PC-9 (cell line): ENCODE measurements at regions not wholly inside any gene's neighbourhood (a gene's known extent, or its start where the extent isn't known, plus 50 kb on each side); places are given as distances from the start of the nearest gene placed in this dataset.

ENCODE experiments used
- BruUV-seq: library from RNA; stranded (reverse); fragments of 400-500 nt; replicated peaks from 2 replicates; lab custom pipeline; 2021; lab: Mats Ljungman, UMichigan
- CTCF ChIA-PET: fragments of 300-600 bp; sonication (Branson Sonifier 250); formaldehyde crosslinking; loops from one replicate; lab custom pipeline; 2022; ENCODE audit warnings: antibody characterized with exemption; lab: Charles Lee
- POLR2A ChIA-PET: fragments of 300-600 bp; sonication (Branson Sonifier 250); formaldehyde crosslinking; loops from one replicate; lab custom pipeline; 2022; ENCODE audit warnings: antibody characterized with exemption; ENCODE audit not compliant: unreplicated experiment; lab: Charles Lee
- DNase-seq, 2 experiments: peaks; one replicate each; pipeline versions ENCODE4 v3.0.0 to v3.0.0-alpha.2; 2015 to 2022; ENCODE audit warnings: mixed read lengths in 1 of 2
- H2AFZ ChIP-seq: fragments of 200-600 bp; sonication (generic); 2 replicates; pipeline ENCODE4 v1.8.1; 2017; ENCODE audit warnings: antibody characterized with exemption
- H3F3A ChIP-seq: fragments of 200-600 bp; sonication (generic); 2 replicates; pipeline ENCODE4 v1.8.1; 2017; ENCODE audit warnings: antibody characterized with exemption, mild to moderate bottlenecking, low read depth; ENCODE audit not compliant: insufficient read depth
- H3K27ac ChIP-seq: fragments of 200-600 bp; sonication (generic); 2 replicates; pipeline ENCODE4 v1.6.1; 2016; ENCODE audit warnings: mixed run types
- H3K27me3 ChIP-seq: fragments of 200-600 bp; sonication (generic); 2 replicates; pipeline ENCODE4 v1.6.1; 2016; ENCODE audit warnings: low read depth, mixed run types; ENCODE audit not compliant: insufficient read depth
- H3K36me3 ChIP-seq: fragments of 200-600 bp; sonication (generic); 2 replicates; pipeline ENCODE4 v1.6.1; 2016; ENCODE audit warnings: low read depth, mixed run types
- H3K4me1 ChIP-seq: fragments of 200-600 bp; sonication (generic); replicated peaks from 2 replicates; pipeline ENCODE4 v1.6.1; 2016; ENCODE audit warnings: mixed run types; ENCODE audit not compliant: insufficient read depth
- H3K4me2 ChIP-seq: fragments of 200-600 bp; sonication (generic); 2 replicates; pipeline ENCODE4 v1.6.1; 2017; ENCODE audit warnings: mixed run types
- H3K4me3 ChIP-seq: fragments of 200-600 bp; sonication (generic); 2 replicates; pipeline ENCODE4 v1.6.1; 2016; ENCODE audit warnings: mixed run types
- H3K79me2 ChIP-seq: fragments of 200-600 bp; sonication (generic); 2 replicates; pipeline ENCODE4 v1.6.1; 2017; ENCODE audit warnings: low read depth, mixed run types
- H3K9me2 ChIP-seq: fragments of 200-600 bp; sonication (generic); 2 replicates; pipeline ENCODE4 v1.8.1; 2017; ENCODE audit warnings: mild to moderate bottlenecking; ENCODE audit not compliant: insufficient read depth
- H3K9me3 ChIP-seq: fragments of 200-600 bp; sonication (generic); 2 replicates; pipeline ENCODE4 v1.8.1; 2016; ENCODE audit warnings: low read depth; ENCODE audit not compliant: insufficient read depth
- H4K20me1 ChIP-seq: fragments of 200-600 bp; sonication (generic); 2 replicates; pipeline ENCODE4 v1.8.1; 2017; ENCODE audit not compliant: insufficient read depth
- EZH2 ChIP-seq: fragments of 200-600 bp; sonication (generic); IDR thresholded peaks from 2 replicates; pipeline ENCODE4 v1.8.0; 2017; ENCODE audit warnings: antibody characterized with exemption, low read depth
- intact Hi-C: fragments of 100-400 bp; cut with micrococcal nuclease; formaldehyde crosslinking; loops from one replicate; pipeline ENCODE4 v1.10.0; 2022; ENCODE audit not compliant: unreplicated experiment
- TF ChIP-seq, protein P1 (sequence below): fragments of 200-600 bp; sonication (generic); conservative IDR thresholded peaks from 2 replicates; pipeline ENCODE4 v1.6.1; 2017; ENCODE audit warnings: mixed run types, antibody characterized with exemption, mild to moderate bottlenecking, moderate library complexity

GRCh38 chr18:56391931-56392590 lies 246.3 kb downstream of the TXNL1 start:
- CTCF ChIA-PET: no interaction called here
- no peak for DNase-seq
- H3K9me3 ChIP-seq: no peaks in the 10 kb centered on the region

DNA sequence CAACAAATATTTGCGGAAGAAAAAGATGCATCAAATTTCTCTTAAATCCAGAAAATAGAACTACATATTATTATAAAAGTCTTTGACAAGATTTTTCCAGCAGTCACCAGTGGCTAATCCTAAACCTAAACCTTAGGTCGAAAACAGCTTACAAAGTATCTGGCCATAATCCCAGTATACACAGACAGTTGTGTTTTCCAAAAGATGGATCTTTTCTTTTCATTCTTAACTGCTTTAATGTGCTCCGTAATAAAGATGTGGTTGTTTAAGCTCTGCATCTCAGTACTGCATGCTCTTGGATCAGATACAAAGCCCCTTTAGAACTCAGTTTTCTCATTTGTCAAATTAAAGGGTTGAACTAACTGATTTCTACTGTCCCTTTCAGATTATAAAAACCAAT lies 247.8 kb downstream of the TXNL1 start:
- Histone ChIP-seq H3K79me2 (no peaks in the 10 kb centered on the region), H3K27me3 (no peaks in the 10 kb centered on the region), H3F3A (no peaks in the 10 kb centered on the region), H3K36me3 (no peaks in the 10 kb centered on the region), H3K9me2 (no peaks in the 10 kb centered on the region), H3K4me3 (no peak overlapping the region), H2AFZ (no peak overlapping the region), H3K4me2 (no peak overlapping the region), H3K27ac (no peak overlapping the region), H4K20me1 (no peaks in the 10 kb centered on the region), H3K4me1 (no peaks in the 10 kb centered on the region), H3K9me3 (no peaks in the 10 kb centered on the region)
- CTCF ChIA-PET: no interaction called here
- no peak for DNase-seq
- no peak for TF ChIP-seq EZH2
- TF ChIP-seq, protein P1, sequence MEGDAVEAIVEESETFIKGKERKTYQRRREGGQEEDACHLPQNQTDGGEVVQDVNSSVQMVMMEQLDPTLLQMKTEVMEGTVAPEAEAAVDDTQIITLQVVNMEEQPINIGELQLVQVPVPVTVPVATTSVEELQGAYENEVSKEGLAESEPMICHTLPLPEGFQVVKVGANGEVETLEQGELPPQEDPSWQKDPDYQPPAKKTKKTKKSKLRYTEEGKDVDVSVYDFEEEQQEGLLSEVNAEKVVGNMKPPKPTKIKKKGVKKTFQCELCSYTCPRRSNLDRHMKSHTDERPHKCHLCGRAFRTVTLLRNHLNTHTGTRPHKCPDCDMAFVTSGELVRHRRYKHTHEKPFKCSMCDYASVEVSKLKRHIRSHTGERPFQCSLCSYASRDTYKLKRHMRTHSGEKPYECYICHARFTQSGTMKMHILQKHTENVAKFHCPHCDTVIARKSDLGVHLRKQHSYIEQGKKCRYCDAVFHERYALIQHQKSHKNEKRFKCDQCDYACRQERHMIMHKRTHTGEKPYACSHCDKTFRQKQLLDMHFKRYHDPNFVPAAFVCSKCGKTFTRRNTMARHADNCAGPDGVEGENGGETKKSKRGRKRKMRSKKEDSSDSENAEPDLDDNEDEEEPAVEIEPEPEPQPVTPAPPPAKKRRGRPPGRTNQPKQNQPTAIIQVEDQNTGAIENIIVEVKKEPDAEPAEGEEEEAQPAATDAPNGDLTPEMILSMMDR: no peak
- intact Hi-C loops: no loop called here
- BruUV-seq: no TSS peak
- POLR2A ChIA-PET: no interaction called here

More at GRCh38 chr18:56391931-56392590, 246.3 kb downstream of the TXNL1 start:
- no peak overlapping the region for H3K4me3 ChIP-seq
- no peaks in the 10 kb centered on the region for H3K27me3 ChIP-seq
- H3K9me2 ChIP-seq: no peaks in the 10 kb centered on the region
- no peaks in the 10 kb centered on the region for H3F3A ChIP-seq
- no peak overlapping the region for H3K4me2 ChIP-seq
- H3K79me2 ChIP-seq: no peaks in the 10 kb centered on the region
- intact Hi-C loops: no loop called here
- POLR2A ChIA-PET: no interaction called here
- no TSS peak for BruUV-seq
- H4K20me1 ChIP-seq: no peaks in the 10 kb centered on the region
- H3K36me3 ChIP-seq: no peaks in the 10 kb centered on the region
- H2AFZ ChIP-seq: no peak overlapping the region
- no peaks in the 10 kb centered on the region for H3K4me1 ChIP-seq
- TF ChIP-seq, protein P1: no peak
- no peak for TF ChIP-seq EZH2
- no peak overlapping the region for H3K27ac ChIP-seq

DNA sequence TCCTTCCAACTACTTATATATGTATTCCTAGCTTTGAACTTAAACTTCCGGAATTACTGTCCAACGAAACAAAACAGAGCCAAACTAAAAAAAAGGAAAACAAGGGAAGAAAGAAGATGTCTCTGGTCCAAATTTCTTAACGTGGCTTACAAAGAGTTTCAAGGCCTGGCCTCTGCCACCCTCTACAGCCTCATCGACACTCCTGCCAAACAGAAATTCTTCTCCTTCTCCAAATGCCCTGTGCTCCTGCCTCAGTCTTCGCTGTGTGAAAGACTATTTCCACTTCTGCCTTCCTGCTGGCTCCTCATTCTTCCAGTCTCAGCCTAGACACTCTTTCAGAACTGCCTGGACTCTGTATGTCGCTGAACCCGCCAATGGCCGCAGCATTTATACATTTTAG lies 249.2 kb downstream of the TXNL1 start:
- Histone ChIP-seq H3K27me3 (no peaks in the 10 kb centered on the region), H2AFZ (no peak overlapping the region), H3K4me1 (no peaks in the 10 kb centered on the region), H4K20me1 (no peaks in the 10 kb centered on the region), H3F3A (no peaks in the 10 kb centered on the region), H3K9me2 (no peaks in the 10 kb centered on the region), H3K36me3 (no peaks in the 10 kb centered on the region), H3K27ac (no peak overlapping the region), H3K9me3 (no peaks in the 10 kb centered on the region), H3K4me2 (no peak overlapping the region), H3K4me3 (no peak overlapping the region), H3K79me2 (no peaks in the 10 kb centered on the region)
- TF ChIP-seq, protein P1: no peak
- TF ChIP-seq EZH2: no peak
- no peak for DNase-seq
- POLR2A ChIA-PET: no interaction called here
- CTCF ChIA-PET: no interaction called here
- BruUV-seq: no TSS peak
- intact Hi-C loops: no loop called here
